GM10248 (cell line): ENCODE measurements at regions not wholly inside any gene's neighbourhood (a gene's known extent, or its start where the extent isn't known, plus 50 kb on each side); places are given as distances from the start of the nearest gene placed in this dataset.

Experiments
- CTCF ChIA-PET: fragments of 300-600 bp; sonication (Branson Sonifier 250); formaldehyde crosslinking; extraction: SDS; loops from one replicate; lab custom pipeline; 2021; ENCODE audit warnings: antibody characterized with exemption; lab: Yijun Ruan, JAX
- POLR2A ChIA-PET: fragments of 350-650 bp; sonication (Branson Sonifier 250); formaldehyde crosslinking; extraction: SDS; loops from one replicate; lab custom pipeline; 2020; ENCODE audit warnings: antibody characterized with exemption; lab: Yijun Ruan, JAX
- DNase-seq: peaks from one replicate; pipeline ENCODE4 v3.0.0; 2012; ENCODE audit errors: extremely low spot score
- CTCF ChIP-seq: IDR thresholded peaks from 2 replicates; pipeline ENCODE4 v1.5.1; 2012; ENCODE audit warnings: mild to moderate bottlenecking, low read depth; ENCODE audit errors: extremely low read depth, missing control alignments, control extremely low read depth

GRCh38 chr5:99334936-99335335, 406.1 kb upstream of the CHD1 start:
- POLR2A ChIA-PET = no interaction called here
- CTCF ChIA-PET = no interaction called here

GRCh38 chr5:99331061-99331460, 402.3 kb upstream of the CHD1 start:
- CTCF ChIA-PET = no interaction called here

More at GRCh38 chr5:99334936-99335335, 406.1 kb upstream of the CHD1 start:
- DNase-seq = no peak
- TF ChIP-seq CTCF = no peak

GRCh38 chr5:99320436-99320835, 391.6 kb upstream of the CHD1 start:
- DNase-seq = no peak
- ChIA-PET CTCF (no interaction called here), POLR2A (no interaction called here)
- TF ChIP-seq CTCF = no peak

More at GRCh38 chr5:99331061-99331460, 402.3 kb upstream of the CHD1 start:
- DNase-seq = no peak
- POLR2A ChIA-PET = no interaction called here
- TF ChIP-seq CTCF = no peak

- ChIA-PET POLR2A (no interaction called here), CTCF (no interaction called here)
- no peak for TF ChIP-seq CTCF
- no peak for DNase-seq
Measured at GRCh38 chr5:99317136-99317535, 388.3 kb upstream of the CHD1 start.

GRCh38 chr5:99316484-99316883, 387.7 kb upstream of the CHD1 start:
- no peak for TF ChIP-seq CTCF
- POLR2A ChIA-PET = no interaction called here
- DNase-seq = no peak
- CTCF ChIA-PET = no interaction called here

- no peak for TF ChIP-seq CTCF
- no peak for DNase-seq
- ChIA-PET CTCF (no interaction called here), POLR2A (no interaction called here)
Measured at GRCh38 chr5:99315413-99316183, 386.8 kb upstream of the CHD1 start.

- CTCF ChIA-PET = no interaction called here
- no peak for DNase-seq
- POLR2A ChIA-PET = no interaction called here
- no peak for TF ChIP-seq CTCF
Measured at GRCh38 chr5:99314721-99315120, 385.9 kb upstream of the CHD1 start.
